ENCODE measurements at regions not wholly inside any gene's neighbourhood (a gene's known extent, or its start where the extent isn't known, plus 50 kb on each side); places are given as distances from the start of the nearest gene placed in this dataset.

DNA sequence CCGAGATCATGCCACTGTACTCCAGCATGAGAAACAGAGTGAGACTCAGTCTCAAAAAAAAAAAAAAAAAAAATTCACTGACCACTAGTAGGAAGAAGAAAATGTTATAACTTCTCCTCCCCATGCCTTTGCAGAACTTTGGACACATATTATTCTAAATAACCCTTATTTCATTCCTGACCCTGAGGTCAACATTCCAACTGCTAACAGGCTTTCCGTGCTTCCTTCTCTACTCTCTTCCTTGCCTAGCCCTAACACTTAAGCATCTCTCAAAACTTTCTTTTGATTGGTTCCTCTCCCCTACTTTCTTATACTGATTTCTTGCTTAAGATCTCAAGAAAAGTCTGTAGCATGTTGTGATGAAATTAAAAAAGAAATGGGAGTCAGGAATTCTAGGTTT is 146.8 kb downstream of the MEX3B start:
- H3K4me3 ChIP-seq (ENCODE audit: low read depth in 1 of 2, low read length in 2 of 2) = no peak overlapping the region
- H3K9me3 ChIP-seq (ENCODE audit: insufficient read depth, low read length, severe bottlenecking) = no peaks in the 10 kb centered on the region
- no peak for TF ChIP-seq CTCF (IDR thresholded peaks at IDR 0.05; ENCODE audit: borderline replicate concordance, extremely low read depth, low read length, poor library complexity, severe bottlenecking)
- no peak for TF ChIP-seq EZH2 (IDR thresholded peaks at IDR 0.05; ENCODE audit: borderline replicate concordance, low read depth, low read length, severe bottlenecking)
- H4K20me1 ChIP-seq (ENCODE audit: insufficient read depth, low read length) = no peaks in the 10 kb centered on the region
- ATAC-seq (ENCODE audit: insufficient read depth, low read depth) (no peak), DNase-seq (no peak)
- H3K9ac ChIP-seq (ENCODE audit: low read depth, low read length) = no peak overlapping the region
- H3K36me3 ChIP-seq (ENCODE audit: insufficient read depth, low read length) = no peaks in the 10 kb centered on the region
- H3K4me1 ChIP-seq (ENCODE audit: insufficient read depth, low read length) = no peaks in the 10 kb centered on the region
- H2AFZ ChIP-seq (ENCODE audit: low read depth, low read length) = no peak overlapping the region
- no peak overlapping the region for H3K27ac ChIP-seq (ENCODE audit: low read length)
- H3K27me3 ChIP-seq (ENCODE audit: insufficient read depth, low read length, poor library complexity) = no peaks in the 10 kb centered on the region
- H3K79me2 ChIP-seq (ENCODE audit: insufficient read depth, low read length) = no peaks in the 10 kb centered on the region
- H3K4me2 ChIP-seq (ENCODE audit: insufficient read depth, low read length) = no peak overlapping the region

DNA sequence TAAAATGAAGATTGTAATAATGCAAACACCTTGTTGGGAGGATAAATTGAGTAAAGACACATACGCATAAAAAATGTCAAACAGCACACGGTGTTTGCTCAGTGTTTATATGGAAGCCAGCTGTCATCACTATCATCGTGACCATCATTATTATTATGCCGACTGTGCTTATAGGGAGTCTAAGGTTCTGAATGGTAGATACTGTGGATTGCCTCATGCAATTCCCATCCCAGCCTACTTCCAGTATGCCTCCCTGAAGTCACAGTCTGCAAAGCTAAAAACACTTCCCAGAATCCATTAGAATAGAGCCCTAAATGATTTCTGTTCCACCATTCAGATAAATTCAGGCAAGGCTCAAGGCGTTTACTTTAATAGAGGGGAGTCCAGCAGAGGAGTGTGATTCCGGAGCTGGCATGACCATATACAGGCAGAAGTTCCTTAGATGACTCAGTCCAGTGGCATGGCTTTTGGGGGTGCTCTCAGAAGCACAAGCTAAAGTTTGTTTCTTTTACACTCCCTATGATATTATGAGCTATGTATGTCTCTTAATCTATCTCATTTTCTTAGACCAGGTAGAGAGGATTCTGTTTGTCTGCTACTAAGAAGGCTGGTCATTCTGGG is 148.7 kb downstream of the MEX3B start:
- no peak for TF ChIP-seq EZH2 (IDR thresholded peaks at IDR 0.05; ENCODE audit: borderline replicate concordance, low read depth, low read length, severe bottlenecking)
- TF ChIP-seq CTCF (IDR thresholded peaks at IDR 0.05; ENCODE audit: borderline replicate concordance, extremely low read depth, low read length, poor library complexity, severe bottlenecking) = no peak
- Histone ChIP-seq H3K27ac (ENCODE audit: low read length) (no peak overlapping the region), H3K4me1 (ENCODE audit: insufficient read depth, low read length) (no peaks in the 10 kb centered on the region), H3K36me3 (ENCODE audit: insufficient read depth, low read length) (no peaks in the 10 kb centered on the region), H2AFZ (ENCODE audit: low read depth, low read length) (no peak overlapping the region), H3K9me3 (ENCODE audit: insufficient read depth, low read length, severe bottlenecking) (no peaks in the 10 kb centered on the region), H3K9ac (ENCODE audit: low read depth, low read length) (no peak overlapping the region), H3K79me2 (ENCODE audit: insufficient read depth, low read length) (no peaks in the 10 kb centered on the region), H4K20me1 (ENCODE audit: insufficient read depth, low read length) (no peaks in the 10 kb centered on the region), H3K27me3 (ENCODE audit: insufficient read depth, low read length, poor library complexity) (no peaks in the 10 kb centered on the region), H3K4me2 (ENCODE audit: insufficient read depth, low read length) (no peak overlapping the region), H3K4me3 (ENCODE audit: low read depth in 1 of 2, low read length in 2 of 2) (no peak overlapping the region)
- no peak for ATAC-seq (ENCODE audit: insufficient read depth, low read depth)
- DNase-seq = no peak

GRCh38 chr15:81896356-81896755 is 149.5 kb downstream of the MEX3B start:
- no peak overlapping the region for H3K4me3 ChIP-seq (ENCODE audit: low read depth in 1 of 2, low read length in 2 of 2)
- no peak overlapping the region for H3K9ac ChIP-seq (ENCODE audit: low read depth, low read length)
- no peaks in the 10 kb centered on the region for H3K9me3 ChIP-seq (ENCODE audit: insufficient read depth, low read length, severe bottlenecking)
- H2AFZ ChIP-seq (ENCODE audit: low read depth, low read length) = no peak overlapping the region
- H3K36me3 ChIP-seq (ENCODE audit: insufficient read depth, low read length) = no peaks in the 10 kb centered on the region
- TF ChIP-seq CTCF (IDR thresholded peaks at IDR 0.05; ENCODE audit: borderline replicate concordance, extremely low read depth, low read length, poor library complexity, severe bottlenecking) = no peak
- no peak for TF ChIP-seq EZH2 (IDR thresholded peaks at IDR 0.05; ENCODE audit: borderline replicate concordance, low read depth, low read length, severe bottlenecking)
- no peak for ATAC-seq (ENCODE audit: insufficient read depth, low read depth)
- no peaks in the 10 kb centered on the region for H3K27me3 ChIP-seq (ENCODE audit: insufficient read depth, low read length, poor library complexity)
- no peaks in the 10 kb centered on the region for H3K4me1 ChIP-seq (ENCODE audit: insufficient read depth, low read length)
- no peak overlapping the region for H3K27ac ChIP-seq (ENCODE audit: low read length)
- no peak for DNase-seq
- no peak overlapping the region for H3K4me2 ChIP-seq (ENCODE audit: insufficient read depth, low read length)
- no peaks in the 10 kb centered on the region for H3K79me2 ChIP-seq (ENCODE audit: insufficient read depth, low read length)
- no peaks in the 10 kb centered on the region for H4K20me1 ChIP-seq (ENCODE audit: insufficient read depth, low read length)

Measured in DND-41 (cell line).